WERI-Rb-1 (cell line): ENCODE measurements at regions not wholly inside any gene's neighbourhood (a gene's known extent, or its start where the extent isn't known, plus 50 kb on each side); places are given as distances from the start of the nearest gene placed in this dataset.

Experiments
- DNase-seq: peaks from one replicate; pipeline ENCODE4 v3.0.0-alpha.2; 2020
- H3K27ac ChIP-seq: fragments of 250-450 bp; sonication (Bioruptor Pico); 2 replicates; pipeline ENCODE4 v1.5.1; 2020; ENCODE audit warnings: mild to moderate bottlenecking, moderate library complexity
- H3K27me3 ChIP-seq: fragments of 250-450 bp; sonication (Bioruptor Pico); 2 replicates; pipeline ENCODE4 v1.5.1; 2021; ENCODE audit warnings: mild to moderate bottlenecking, low read depth, moderate library complexity; ENCODE audit not compliant: insufficient read depth, severe bottlenecking
- H3K36me3 ChIP-seq: fragments of 250-450 bp; sonication (Bioruptor Pico); 2 replicates; pipeline ENCODE4 v1.5.1; 2020; ENCODE audit warnings: mild to moderate bottlenecking, moderate library complexity
- H3K4me3 ChIP-seq: 2 replicates; pipeline ENCODE4 v1.5.1; 2011; ENCODE audit warnings: low read depth, mild to moderate bottlenecking, control low read depth, low read length
- H3K9me3 ChIP-seq: fragments of 250-450 bp; sonication (Bioruptor Pico); 2 replicates; pipeline ENCODE4 v1.5.1; 2021; ENCODE audit warnings: mild to moderate bottlenecking, moderate library complexity; ENCODE audit not compliant: severe bottlenecking
- CTCF ChIP-seq: IDR thresholded peaks from 2 replicates; pipeline ENCODE4 v1.5.1; 2011; ENCODE audit warnings: low read depth, mild to moderate bottlenecking, control low read depth, inconsistent platforms, low read length

GRCh38 chr21:31448496-31448895, 104.4 kb upstream of the TIAM1 start:
- DNase-seq, result no peak
- no peaks in the 10 kb centered on the region for H3K36me3 ChIP-seq
- no peaks in the 10 kb centered on the region for H3K9me3 ChIP-seq

GRCh38 chr21:31447505-31447904, 103.4 kb upstream of the TIAM1 start:
- Histone ChIP-seq H3K4me3 (no peak overlapping the region), H3K36me3 (no peaks in the 10 kb centered on the region), H3K9me3 (no peaks in the 10 kb centered on the region), H3K27ac (no peak overlapping the region), H3K27me3 (no peaks in the 10 kb centered on the region)
- no peak for TF ChIP-seq CTCF
- no peak for DNase-seq

More at GRCh38 chr21:31448496-31448895, 104.4 kb upstream of the TIAM1 start:
- Histone ChIP-seq H3K4me3 (no peak overlapping the region), H3K27me3 (no peaks in the 10 kb centered on the region), H3K27ac (no peak overlapping the region)
- no peak for TF ChIP-seq CTCF

- Histone ChIP-seq H3K36me3 (no peaks in the 10 kb centered on the region), H3K9me3 (no peaks in the 10 kb centered on the region), H3K27ac (no peak overlapping the region), H3K4me3 (no peak overlapping the region), H3K27me3 (no peaks in the 10 kb centered on the region)
- TF ChIP-seq CTCF, result no peak
- no peak for DNase-seq
These were observed 102.3 kb upstream of the TIAM1 start for GRCh38 chr21:31446226-31446855.

GRCh38 chr21:31445137-31445536, 101.1 kb upstream of the TIAM1 start:
- no peak for TF ChIP-seq CTCF
- no peak overlapping the region for H3K4me3 ChIP-seq
- H3K36me3 ChIP-seq, result no peaks in the 10 kb centered on the region
- no peak for DNase-seq
- H3K27me3 ChIP-seq, result no peaks in the 10 kb centered on the region
- H3K27ac ChIP-seq, result no peak overlapping the region
- H3K9me3 ChIP-seq, result peaks cover 3% of the 10 kb centered on the region

GRCh38 chr21:31443736-31444521, 99.9 kb upstream of the TIAM1 start:
- peaks cover 3% of the 10 kb centered on the region for H3K9me3 ChIP-seq
- DNase-seq, result no peak
- H3K36me3 ChIP-seq, result no peaks in the 10 kb centered on the region
- no peaks in the 10 kb centered on the region for H3K27me3 ChIP-seq
- TF ChIP-seq CTCF, result no peak
- H3K27ac ChIP-seq, result no peak overlapping the region
- no peak overlapping the region for H3K4me3 ChIP-seq
